ENCODE measurements at regions not wholly inside any gene's neighbourhood (a gene's known extent, or its start where the extent isn't known, plus 50 kb on each side); places are given as distances from the start of the nearest gene placed in this dataset.
"Not testable (repeated sequence)": the region's sequence is repeated elsewhere in the genome, so short reads cannot be mapped to it uniquely, and the experiment has no call there.

- H3K36me3 Mint-ChIP-seq; H3K4me1 Mint-ChIP-seq (ENCODE audit: low read depth); POLR2A ChIA-PET; DNase-seq; H3K27ac Mint-ChIP-seq; CTCF ChIA-PET; intact Hi-C loops (cut with micrococcal nuclease); H3K27me3 Mint-ChIP-seq; H3K9me3 Mint-ChIP-seq; H3K4me3 Mint-ChIP-seq: not testable (repeated sequence)
Measured at GRCh38 chr17:13659051-13659450, 57.3 kb upstream of the HS3ST3A1 start.

DNA sequence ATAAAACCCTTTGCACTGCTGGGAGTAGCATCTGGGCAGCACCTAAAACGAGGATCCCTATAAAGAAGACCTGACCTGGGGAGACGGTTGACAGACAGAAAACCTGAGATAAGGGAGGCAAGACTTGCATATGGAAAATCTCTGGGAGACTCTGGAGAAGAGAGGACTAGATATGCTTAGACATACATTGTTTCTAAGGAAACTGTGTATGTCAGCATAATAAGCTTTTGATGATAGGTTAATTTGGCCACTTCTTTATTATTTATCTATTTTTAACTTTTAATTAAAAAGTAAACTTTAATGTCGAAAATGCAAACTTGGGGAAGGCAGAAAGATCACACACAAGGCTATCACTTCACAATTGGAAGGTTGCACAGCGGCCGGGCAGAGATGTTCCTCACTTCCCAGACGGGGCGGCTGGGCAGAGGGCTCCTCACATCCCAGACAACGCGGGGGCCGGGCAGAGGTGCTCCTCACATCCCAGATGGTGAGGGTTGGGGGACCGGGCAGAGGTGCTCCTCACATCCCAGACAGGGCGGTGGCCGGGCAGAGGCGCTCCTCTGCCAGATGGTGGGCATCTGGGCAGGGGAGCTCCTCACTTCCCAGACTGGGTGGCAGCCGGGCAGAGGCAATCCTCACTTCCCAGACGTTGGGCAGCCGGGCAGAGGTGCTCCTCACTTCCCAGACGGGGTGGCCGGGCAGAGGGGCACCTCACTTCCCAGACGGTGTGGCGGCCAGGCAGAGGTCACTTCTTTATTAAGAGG is 64.3 kb upstream of the HS3ST3A1 start:
- DNase-seq = no peak
- POLR2A ChIA-PET = no interaction called here
- Mint-ChIP-seq H3K27ac (no peak overlapping the region), H3K4me3 (no peak overlapping the region), H3K4me1 (ENCODE audit: low read depth) (no peaks in the 10 kb centered on the region), H3K36me3 (peaks cover 12% of the 10 kb centered on the region), H3K27me3 (peaks cover 15% of the 10 kb centered on the region), H3K9me3 (peaks cover 18% of the 10 kb centered on the region)
- CTCF ChIA-PET = interaction anchor here (0.7 kb wide), 1 partner anchor 191 kb away, joined by 3 read pairs; no protein-coding TSS in a partner anchor
- intact Hi-C loops (cut with micrococcal nuclease) = no loop called here

GRCh38 chr17:13671341-13671740 is 69.6 kb upstream of the HS3ST3A1 start:
- H3K4me1 Mint-ChIP-seq (ENCODE audit: low read depth) = no peaks in the 10 kb centered on the region
- intact Hi-C loops (cut with micrococcal nuclease) = no loop called here
- peaks cover 29% of the 10 kb centered on the region for H3K27me3 Mint-ChIP-seq
- ChIA-PET POLR2A (no interaction called here), CTCF (interaction anchor here (1.0 kb wide), 1 partner anchor 74 kb away, joined by 3 read pairs; no protein-coding TSS in a partner anchor)
- H3K36me3 Mint-ChIP-seq = peaks cover 12% of the 10 kb centered on the region
- H3K27ac Mint-ChIP-seq = no peak overlapping the region
- H3K4me3 Mint-ChIP-seq = no peak overlapping the region
- no peak for DNase-seq
- H3K9me3 Mint-ChIP-seq = peaks cover 18% of the 10 kb centered on the region

DNA sequence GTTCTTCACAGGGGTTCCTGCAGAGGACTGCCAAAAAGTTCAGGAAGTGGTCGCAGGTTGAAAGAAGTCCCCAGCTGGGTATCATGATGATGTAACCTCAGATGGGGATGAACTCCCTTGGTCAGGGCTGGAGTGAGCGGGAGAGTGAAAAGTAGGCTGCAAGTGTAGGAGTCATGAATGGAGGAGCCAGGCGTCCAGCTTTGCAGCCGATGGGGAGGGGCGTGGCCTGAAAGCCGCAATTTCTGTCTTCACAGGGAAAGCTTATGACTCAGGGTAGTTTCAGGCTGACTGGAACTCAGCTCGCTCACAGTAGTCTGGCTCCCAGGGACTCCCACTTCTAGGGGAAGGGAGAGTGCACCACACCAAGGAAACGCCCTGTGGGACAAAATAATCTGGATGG is 70.0 kb upstream of the HS3ST3A1 start:
- Mint-ChIP-seq H3K4me3 (no peak overlapping the region), H3K9me3 (peaks cover 18% of the 10 kb centered on the region), H3K4me1 (ENCODE audit: low read depth) (no peaks in the 10 kb centered on the region), H3K27me3 (peaks cover 29% of the 10 kb centered on the region), H3K27ac (no peak overlapping the region), H3K36me3 (peaks cover 12% of the 10 kb centered on the region)
- ChIA-PET POLR2A (no interaction called here), CTCF (interaction anchor here (1.0 kb wide), 1 partner anchor 75 kb away, joined by 3 read pairs; no protein-coding TSS in a partner anchor)
- peak; percentile 71 for DNase-seq
- intact Hi-C loops (cut with micrococcal nuclease) = no loop called here

DNA sequence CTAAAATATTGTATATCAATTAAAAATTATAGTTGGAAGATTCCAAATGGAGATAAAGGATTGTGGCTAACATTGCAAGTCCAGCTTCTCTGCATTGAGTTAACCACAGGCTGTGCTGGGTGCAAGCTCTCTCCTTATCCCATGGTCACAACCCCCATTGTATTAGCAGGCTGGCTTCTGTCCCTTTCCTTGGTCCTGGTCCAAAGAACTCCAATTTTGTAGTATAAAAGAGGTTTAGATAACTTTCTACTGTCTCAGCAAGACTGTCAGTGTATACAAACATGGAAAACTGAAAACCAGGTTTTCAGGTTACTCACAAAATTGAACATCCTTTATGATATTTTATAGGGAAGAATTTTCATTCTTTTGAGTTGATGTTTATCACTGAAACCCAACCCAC is 76.6 kb upstream of the HS3ST3A1 start:
- intact Hi-C loops (cut with micrococcal nuclease) = no loop called here
- CTCF ChIA-PET = no interaction called here
- POLR2A ChIA-PET = no interaction called here
- Mint-ChIP-seq H3K4me1 (ENCODE audit: low read depth) (no peaks in the 10 kb centered on the region), H3K4me3 (no peak overlapping the region), H3K36me3 (no peaks in the 10 kb centered on the region), H3K9me3 (no peaks in the 10 kb centered on the region), H3K27ac (no peak overlapping the region), H3K27me3 (peaks cover 13% of the 10 kb centered on the region)
- no peak for DNase-seq

GRCh38 chr17:13678841-13679240 is 77.1 kb upstream of the HS3ST3A1 start:
- intact Hi-C loops (cut with micrococcal nuclease) = no loop called here
- no peak for DNase-seq
- POLR2A ChIA-PET = no interaction called here
- H3K4me3 Mint-ChIP-seq = no peak overlapping the region
- H3K27me3 Mint-ChIP-seq = peaks cover 10% of the 10 kb centered on the region
- CTCF ChIA-PET = no interaction called here
- no peak overlapping the region for H3K27ac Mint-ChIP-seq
- no peaks in the 10 kb centered on the region for H3K4me1 Mint-ChIP-seq (ENCODE audit: low read depth)
- H3K9me3 Mint-ChIP-seq = no peaks in the 10 kb centered on the region
- no peaks in the 10 kb centered on the region for H3K36me3 Mint-ChIP-seq

- H3K27me3 Mint-ChIP-seq = peaks cover 6% of the 10 kb centered on the region
- no peaks in the 10 kb centered on the region for H3K4me1 Mint-ChIP-seq (ENCODE audit: low read depth)
- no peaks in the 10 kb centered on the region for H3K36me3 Mint-ChIP-seq
- no peaks in the 10 kb centered on the region for H3K9me3 Mint-ChIP-seq
- CTCF ChIA-PET = no interaction called here
- POLR2A ChIA-PET = no interaction called here
- DNase-seq = no peak
- no peak overlapping the region for H3K4me3 Mint-ChIP-seq
- no peak overlapping the region for H3K27ac Mint-ChIP-seq
- intact Hi-C loops (cut with micrococcal nuclease) = no loop called here
Measured at GRCh38 chr17:13688716-13689115, 87.0 kb upstream of the HS3ST3A1 start.

- ChIA-PET CTCF (no interaction called here), POLR2A (no interaction called here)
- DNase-seq = no peak
- Mint-ChIP-seq H3K4me3 (no peak overlapping the region), H3K9me3 (no peaks in the 10 kb centered on the region), H3K4me1 (ENCODE audit: low read depth) (no peaks in the 10 kb centered on the region), H3K27me3 (peaks cover 9% of the 10 kb centered on the region), H3K36me3 (no peaks in the 10 kb centered on the region), H3K27ac (no peak overlapping the region)
- intact Hi-C loops (cut with micrococcal nuclease) = no loop called here
Measured at GRCh38 chr17:13690806-13691205, 89.1 kb upstream of the HS3ST3A1 start.

DNA sequence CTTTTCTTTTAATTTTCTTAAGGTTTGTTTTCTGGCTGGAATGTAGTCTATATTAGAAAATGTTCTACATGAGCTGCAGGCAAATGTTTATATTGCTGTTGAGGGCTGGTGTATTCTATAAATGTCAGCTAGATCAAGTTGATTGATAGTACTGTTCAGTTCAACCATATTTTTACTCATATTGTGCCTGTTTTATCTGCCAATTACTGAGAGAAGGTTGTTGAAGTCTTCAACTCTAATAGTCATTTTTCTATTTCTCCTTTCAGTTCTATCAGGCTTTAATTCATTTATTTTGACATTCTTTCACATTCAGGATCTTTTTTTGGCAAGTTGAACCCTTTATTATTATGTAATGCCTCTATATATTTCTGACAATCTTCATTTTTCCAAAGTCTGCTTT is 93.2 kb upstream of the HS3ST3A1 start:
- H3K9me3 Mint-ChIP-seq = peaks cover 3% of the 10 kb centered on the region
- no peaks in the 10 kb centered on the region for H3K36me3 Mint-ChIP-seq
- no peaks in the 10 kb centered on the region for H3K4me1 Mint-ChIP-seq (ENCODE audit: low read depth)
- H3K4me3 Mint-ChIP-seq = no peak overlapping the region
- H3K27me3 Mint-ChIP-seq = peaks cover 17% of the 10 kb centered on the region
- CTCF ChIA-PET = no interaction called here
- intact Hi-C loops (cut with micrococcal nuclease) = no loop called here
- DNase-seq = no peak
- no peak overlapping the region for H3K27ac Mint-ChIP-seq
- POLR2A ChIA-PET = no interaction called here

GRCh38 chr17:13698832-13699231 is 97.1 kb upstream of the HS3ST3A1 start:
- Mint-ChIP-seq H3K36me3 (no peaks in the 10 kb centered on the region), H3K4me3 (no peak overlapping the region), H3K9me3 (peaks cover 3% of the 10 kb centered on the region), H3K4me1 (ENCODE audit: low read depth) (no peaks in the 10 kb centered on the region), H3K27me3 (peaks cover 12% of the 10 kb centered on the region), H3K27ac (no peak overlapping the region)
- DNase-seq = no peak
- intact Hi-C loops (cut with micrococcal nuclease) = no loop called here
- POLR2A ChIA-PET = no interaction called here
- CTCF ChIA-PET = no interaction called here

DNA sequence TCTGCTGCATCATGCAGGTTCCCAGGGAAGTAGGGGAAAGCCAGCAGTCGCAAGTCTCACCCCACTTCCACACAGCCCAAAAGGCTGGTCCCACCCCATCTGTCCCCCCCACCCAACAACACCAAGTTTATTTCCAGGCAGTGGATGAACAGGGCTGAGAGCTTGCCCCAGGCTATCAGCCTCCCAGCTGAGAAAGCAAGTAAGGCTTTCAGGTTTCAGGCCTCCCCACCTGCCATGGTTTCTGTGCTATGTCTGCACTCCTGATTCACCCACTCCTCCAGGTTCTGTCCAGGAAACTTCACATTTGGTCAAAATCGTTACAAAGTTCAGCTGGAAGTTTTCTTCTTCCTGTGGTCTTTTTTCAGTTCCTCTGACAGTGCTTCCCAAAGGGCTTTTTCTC is 97.5 kb upstream of the HS3ST3A1 start:
- CTCF ChIA-PET = no interaction called here
- intact Hi-C loops (cut with micrococcal nuclease) = no loop called here
- POLR2A ChIA-PET = no interaction called here
- no peak for DNase-seq
- Mint-ChIP-seq H3K27ac (no peak overlapping the region), H3K4me3 (no peak overlapping the region), H3K9me3 (peaks cover 3% of the 10 kb centered on the region), H3K27me3 (peaks cover 12% of the 10 kb centered on the region), H3K36me3 (no peaks in the 10 kb centered on the region), H3K4me1 (ENCODE audit: low read depth) (no peaks in the 10 kb centered on the region)

- Mint-ChIP-seq H3K4me1 (ENCODE audit: low read depth) (no peaks in the 10 kb centered on the region), H3K27ac (no peak overlapping the region), H3K27me3 (peaks cover 9% of the 10 kb centered on the region), H3K4me3 (no peak overlapping the region), H3K36me3 (no peaks in the 10 kb centered on the region), H3K9me3 (peaks cover 3% of the 10 kb centered on the region)
- POLR2A ChIA-PET = no interaction called here
- CTCF ChIA-PET = no interaction called here
- no peak for DNase-seq
- intact Hi-C loops (cut with micrococcal nuclease) = no loop called here
Measured at GRCh38 chr17:13702266-13702665, 100.5 kb upstream of the HS3ST3A1 start.

DNA sequence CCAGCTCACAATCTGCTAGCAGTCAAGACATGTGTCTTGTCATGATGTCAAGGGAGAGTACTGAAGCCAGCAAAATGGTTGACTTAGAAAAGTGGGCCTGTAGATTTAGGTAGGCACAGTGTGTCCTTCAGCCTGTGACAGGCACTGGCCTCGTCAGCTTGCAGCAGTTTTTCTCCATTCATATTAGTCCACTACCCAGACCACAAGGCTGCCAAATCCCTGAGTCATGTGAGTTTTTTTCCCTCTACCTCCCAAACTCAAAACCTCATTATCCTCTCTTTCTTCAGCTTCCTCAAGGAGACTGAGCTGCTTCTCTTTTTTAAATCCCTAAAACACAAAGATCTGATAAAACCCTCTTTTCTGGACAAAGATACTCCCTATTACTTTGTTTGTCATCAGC is 102.6 kb upstream of the HS3ST3A1 start:
- no peak for DNase-seq
- ChIA-PET POLR2A (no interaction called here), CTCF (interaction anchor here (0.6 kb wide), 2 partner anchors 124 to 1223 kb away, joined by 3 read pairs; no protein-coding TSS in a partner anchor)
- H3K4me3 Mint-ChIP-seq = no peak overlapping the region
- no peaks in the 10 kb centered on the region for H3K4me1 Mint-ChIP-seq (ENCODE audit: low read depth)
- no peaks in the 10 kb centered on the region for H3K9me3 Mint-ChIP-seq
- peaks cover 9% of the 10 kb centered on the region for H3K27me3 Mint-ChIP-seq
- H3K27ac Mint-ChIP-seq = no peak overlapping the region
- intact Hi-C loops (cut with micrococcal nuclease) = no loop called here
- H3K36me3 Mint-ChIP-seq = no peaks in the 10 kb centered on the region
